GM12892 (cell line): ENCODE measurements at regions not wholly inside any gene's neighbourhood (a gene's known extent, or its start where the extent isn't known, plus 50 kb on each side); places are given as distances from the start of the nearest gene placed in this dataset.
"Not testable (repeated sequence)": the region's sequence is repeated elsewhere in the genome, so short reads cannot be mapped to it uniquely, and the experiment has no call there.

Experiments used
- DNase-seq: peaks from one replicate; pipeline ENCODE4 v3.0.0; 2011; ENCODE audit not compliant: insufficient read length
- FAIRE-seq: peaks from 2 replicates; lab custom pipeline; 2011; peaks lifted over from hg19 to GRCh38; lab: Jason Lieb, UNC
- POLR2A ChIP-seq: IDR thresholded peaks from 2 replicates; pipeline ENCODE4 v1.6.1; 2011; ENCODE audit warnings: low read depth, low read length, control low read depth
- POLR2AphosphoS5 ChIP-seq: IDR thresholded peaks from 2 replicates; pipeline ENCODE4 v1.6.1; 2011; ENCODE audit warnings: low read depth, low read length, control low read depth
- TAF1 ChIP-seq: IDR thresholded peaks from 2 replicates; pipeline ENCODE4 v1.6.1; 2011; ENCODE audit warnings: low read depth, mild to moderate bottlenecking, control low read depth, low read length, borderline replicate concordance

GRCh38 chr3:20736287-20736852 is 550.4 kb upstream of the SGO1 start:
- FAIRE-seq (no peak), DNase-seq (no peak)
- TF ChIP-seq POLR2AphosphoS5 (no peak), TAF1 (no peak), POLR2A (no peak)

- no peak for TF ChIP-seq POLR2AphosphoS5
- TF ChIP-seq TAF1: no peak
- no peak for TF ChIP-seq POLR2A
- no peak for DNase-seq
- no peak for FAIRE-seq
Observed at GRCh38 chr3:20729185-20729584, 543.2 kb upstream of the SGO1 start.

DNA sequence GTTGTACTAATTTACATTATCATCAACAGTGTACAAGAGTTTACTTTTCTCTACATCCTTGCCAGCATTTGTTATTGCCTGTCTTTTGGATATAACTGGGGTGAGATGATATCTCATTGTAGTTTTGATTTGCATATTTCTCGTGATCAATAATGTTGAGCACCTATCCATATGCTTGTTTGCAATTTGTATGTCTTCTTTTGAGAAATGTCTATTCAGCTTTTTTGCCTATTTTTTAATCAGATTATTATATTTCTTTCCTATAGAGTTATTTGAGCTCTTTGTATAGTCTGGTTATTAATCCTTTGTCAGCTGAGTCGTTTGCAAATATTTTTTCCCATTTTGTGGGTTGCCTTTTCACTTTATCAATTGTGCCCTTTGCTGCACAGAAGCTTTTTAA is 540.8 kb upstream of the SGO1 start:
- FAIRE-seq (no peak), DNase-seq (no peak)
- TF ChIP-seq POLR2A (no peak), POLR2AphosphoS5 (no peak), TAF1 (no peak)

DNA sequence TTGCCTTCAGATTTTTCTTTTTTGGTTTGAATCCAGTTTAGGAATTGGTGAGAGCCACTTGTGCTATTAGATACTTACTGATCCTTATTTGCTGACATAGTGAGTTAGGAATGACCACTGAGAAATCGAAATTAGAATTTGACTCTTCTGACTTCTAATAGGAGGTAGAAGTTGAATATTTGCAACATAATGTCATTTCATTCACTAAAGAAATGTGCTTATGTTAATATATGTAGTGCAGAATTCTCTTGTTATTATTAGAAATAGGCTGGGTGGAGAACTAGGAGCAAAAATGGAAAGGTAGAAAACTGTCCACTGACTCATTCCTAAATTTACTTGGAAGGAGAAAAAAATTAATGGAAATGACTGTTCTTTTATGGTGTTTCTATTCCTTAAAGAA is 538.2 kb upstream of the SGO1 start:
- DNase-seq (no peak), FAIRE-seq (no peak)
- no peak for TF ChIP-seq TAF1
- TF ChIP-seq POLR2AphosphoS5: no peak
- no peak for TF ChIP-seq POLR2A

DNA sequence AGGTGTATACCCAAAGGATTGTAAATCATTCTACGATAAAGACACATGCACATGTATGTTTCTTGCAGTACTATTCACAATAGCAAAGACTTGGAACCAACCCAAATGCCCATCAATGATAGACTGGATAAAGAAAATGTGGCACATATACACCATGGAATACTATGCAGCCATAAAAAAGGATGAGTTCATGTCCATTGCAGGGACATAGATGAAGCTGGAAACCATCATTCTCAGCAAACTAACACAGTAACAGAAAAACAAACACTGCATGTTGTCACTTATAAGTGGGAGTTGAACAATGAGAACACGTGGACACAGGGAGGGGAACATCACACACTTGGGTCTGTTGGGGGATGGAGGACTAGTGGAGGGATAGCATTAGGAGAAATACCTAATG is 530.4 kb upstream of the SGO1 start:
- not testable (repeated sequence) for FAIRE-seq, DNase-seq

GRCh38 chr3:20701641-20702040 is 515.6 kb upstream of the SGO1 start:
- TF ChIP-seq POLR2AphosphoS5: no peak
- TF ChIP-seq TAF1: no peak
- no peak for FAIRE-seq
- no peak for DNase-seq

- TF ChIP-seq TAF1: no peak
- TF ChIP-seq POLR2A: no peak
- TF ChIP-seq POLR2AphosphoS5: no peak
- FAIRE-seq (no peak), DNase-seq (no peak)
Observed at GRCh38 chr3:20700714-20701113, 514.7 kb upstream of the SGO1 start.

- DNase-seq: no peak
- FAIRE-seq: no peak
- no peak for TF ChIP-seq TAF1
- no peak for TF ChIP-seq POLR2AphosphoS5
- no peak for TF ChIP-seq POLR2A
Observed at GRCh38 chr3:20698896-20699295, 512.9 kb upstream of the SGO1 start.

GRCh38 chr3:20696388-20697150 is 510.6 kb upstream of the SGO1 start:
- no peak for TF ChIP-seq TAF1
- no peak for TF ChIP-seq POLR2AphosphoS5
- TF ChIP-seq POLR2A: no peak
- FAIRE-seq (no peak), DNase-seq (no peak)

GRCh38 chr3:20692675-20693074 is 506.7 kb upstream of the SGO1 start:
- FAIRE-seq (no peak), DNase-seq (no peak)
- TF ChIP-seq TAF1 (no peak), POLR2AphosphoS5 (no peak), POLR2A (no peak)

DNA sequence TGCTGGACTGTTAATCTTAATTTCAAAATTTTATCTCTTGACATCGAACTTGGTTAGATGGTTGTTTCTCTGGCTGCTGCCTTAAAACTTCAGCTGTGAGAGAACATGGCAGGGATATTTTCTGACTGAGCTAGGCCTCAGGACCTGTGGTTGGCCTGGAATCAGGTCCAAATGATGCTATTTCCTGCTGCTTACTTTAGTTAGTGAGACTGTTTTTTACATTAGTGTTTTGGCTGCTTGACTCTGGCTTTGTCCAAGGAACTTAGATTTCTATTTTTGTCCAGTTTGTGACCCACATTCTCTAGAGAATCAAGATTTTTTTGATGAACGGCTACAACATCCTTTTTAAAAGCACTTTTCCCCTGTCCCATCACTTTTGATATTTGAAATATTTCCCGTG is 497.9 kb upstream of the SGO1 start:
- TF ChIP-seq TAF1 (no peak), POLR2AphosphoS5 (no peak), POLR2A (no peak)
- no peak for DNase-seq
- no peak for FAIRE-seq

GRCh38 chr3:20682573-20682972 is 496.6 kb upstream of the SGO1 start:
- FAIRE-seq (no peak), DNase-seq (no peak)
- no peak for TF ChIP-seq TAF1
- TF ChIP-seq POLR2A: no peak

DNA sequence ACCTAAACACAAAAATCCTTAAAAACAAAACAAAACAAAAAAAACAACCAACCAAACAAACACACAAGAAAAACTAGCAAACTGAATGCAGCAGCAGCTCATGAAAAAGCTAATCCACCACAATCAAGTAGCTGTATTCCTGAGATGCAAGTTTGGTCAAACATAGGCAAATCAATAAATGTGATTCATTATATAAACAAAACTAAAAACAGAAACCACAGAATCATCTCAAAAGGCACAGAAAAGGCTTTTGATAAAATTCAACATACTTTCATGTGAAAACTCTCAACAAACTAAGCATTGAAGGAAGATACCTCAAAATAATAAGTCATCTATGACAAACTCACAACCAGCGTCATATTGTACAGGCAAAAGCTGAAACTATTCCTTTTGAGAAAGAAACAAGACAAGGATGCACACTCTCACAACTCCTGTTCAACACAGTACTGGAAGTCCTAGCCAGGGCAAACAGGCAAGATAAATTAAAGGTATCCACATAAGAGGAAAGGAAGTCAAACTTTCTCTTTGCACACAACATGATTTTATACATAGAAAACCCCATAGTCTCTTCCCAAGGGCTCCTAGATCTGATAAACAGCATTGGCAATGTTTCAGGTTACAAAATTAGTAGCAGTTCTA is 495.1 kb upstream of the SGO1 start:
- no peak for FAIRE-seq
- TF ChIP-seq TAF1: no peak
- DNase-seq: no peak

- TF ChIP-seq TAF1 (no peak), POLR2AphosphoS5 (no peak), POLR2A (no peak)
- DNase-seq: no peak
- FAIRE-seq: no peak
Observed at GRCh38 chr3:20673866-20674265, 487.9 kb upstream of the SGO1 start.
